ENCODE measurements at regions not wholly inside any gene's neighbourhood (a gene's known extent, or its start where the extent isn't known, plus 50 kb on each side); places are given as distances from the start of the nearest gene placed in this dataset.
"Not testable (repeated sequence)": the region's sequence is repeated elsewhere in the genome, so short reads cannot be mapped to it uniquely, and the experiment has no call there.

GRCh38 chr4:140223056-140223810 is 69.2 kb upstream of the MAML3 start:
- no peak for DNase-seq (ENCODE audit: low spot score, unreplicated experiment)
- no peaks in the 10 kb centered on the region for H3K36me3 Mint-ChIP-seq (ENCODE audit: insufficient read depth)
- H3K4me3 Mint-ChIP-seq (ENCODE audit: low read depth): no peak overlapping the region
- TF ChIP-seq CTCF (IDR thresholded peaks at IDR 0.05; ENCODE audit: unreplicated experiment): no peak
- no peaks in the 10 kb centered on the region for H3K9me3 Mint-ChIP-seq (ENCODE audit: low read depth)
- peaks cover 3% of the 10 kb centered on the region for H3K4me1 Mint-ChIP-seq (ENCODE audit: low read depth)
- no peak overlapping the region for H3K27ac Mint-ChIP-seq
- H3K27me3 Mint-ChIP-seq: peaks cover 9% of the 10 kb centered on the region

GRCh38 chr4:140222171-140222570 is 68.2 kb upstream of the MAML3 start:
- Mint-ChIP-seq H3K36me3 (ENCODE audit: insufficient read depth) (no peaks in the 10 kb centered on the region), H3K9me3 (ENCODE audit: low read depth) (no peaks in the 10 kb centered on the region), H3K4me1 (ENCODE audit: low read depth) (peaks cover 3% of the 10 kb centered on the region), H3K27ac (no peak overlapping the region), H3K27me3 (peaks cover 9% of the 10 kb centered on the region), H3K4me3 (ENCODE audit: low read depth) (no peak overlapping the region)
- TF ChIP-seq CTCF (IDR thresholded peaks at IDR 0.05; ENCODE audit: unreplicated experiment): no peak
- DNase-seq (ENCODE audit: low spot score, unreplicated experiment): no peak

- no peak for DNase-seq (ENCODE audit: low spot score, unreplicated experiment)
- H3K9me3 Mint-ChIP-seq (ENCODE audit: low read depth): no peaks in the 10 kb centered on the region
- H3K27me3 Mint-ChIP-seq: peaks cover 11% of the 10 kb centered on the region
- H3K36me3 Mint-ChIP-seq (ENCODE audit: insufficient read depth): no peaks in the 10 kb centered on the region
- H3K4me1 Mint-ChIP-seq (ENCODE audit: low read depth): peaks cover 3% of the 10 kb centered on the region
- no peak overlapping the region for H3K27ac Mint-ChIP-seq
- H3K4me3 Mint-ChIP-seq (ENCODE audit: low read depth): no peak overlapping the region
- no peak for TF ChIP-seq CTCF (IDR thresholded peaks at IDR 0.05; ENCODE audit: unreplicated experiment)
Observed at GRCh38 chr4:140220058-140220457, 66.1 kb upstream of the MAML3 start.

GRCh38 chr4:140219567-140219966 is 65.6 kb upstream of the MAML3 start:
- H3K4me3 Mint-ChIP-seq (ENCODE audit: low read depth): no peak overlapping the region
- DNase-seq (ENCODE audit: low spot score, unreplicated experiment): no peak
- peaks cover 16% of the 10 kb centered on the region for H3K27me3 Mint-ChIP-seq
- H3K4me1 Mint-ChIP-seq (ENCODE audit: low read depth): peaks cover 3% of the 10 kb centered on the region
- H3K27ac Mint-ChIP-seq: no peak overlapping the region
- no peaks in the 10 kb centered on the region for H3K9me3 Mint-ChIP-seq (ENCODE audit: low read depth)
- no peaks in the 10 kb centered on the region for H3K36me3 Mint-ChIP-seq (ENCODE audit: insufficient read depth)
- no peak for TF ChIP-seq CTCF (IDR thresholded peaks at IDR 0.05; ENCODE audit: unreplicated experiment)

GRCh38 chr4:140219070-140219469 is 65.1 kb upstream of the MAML3 start:
- H3K36me3 Mint-ChIP-seq (ENCODE audit: insufficient read depth); DNase-seq (ENCODE audit: low spot score, unreplicated experiment); H3K9me3 Mint-ChIP-seq (ENCODE audit: low read depth); H3K4me1 Mint-ChIP-seq (ENCODE audit: low read depth); H3K4me3 Mint-ChIP-seq (ENCODE audit: low read depth); H3K27ac Mint-ChIP-seq: not testable (repeated sequence)
- H3K27me3 Mint-ChIP-seq: peaks cover 20% of the 10 kb centered on the region

- no peak overlapping the region for H3K4me3 Mint-ChIP-seq (ENCODE audit: low read depth)
- H3K27me3 Mint-ChIP-seq: peaks cover 11% of the 10 kb centered on the region
- no peaks in the 10 kb centered on the region for H3K9me3 Mint-ChIP-seq (ENCODE audit: low read depth)
- peaks cover 8% of the 10 kb centered on the region for H3K4me1 Mint-ChIP-seq (ENCODE audit: low read depth)
- no peaks in the 10 kb centered on the region for H3K36me3 Mint-ChIP-seq (ENCODE audit: insufficient read depth)
- H3K27ac Mint-ChIP-seq: no peak overlapping the region
- no peak for DNase-seq (ENCODE audit: low spot score, unreplicated experiment)
- no peak for TF ChIP-seq CTCF (IDR thresholded peaks at IDR 0.05; ENCODE audit: unreplicated experiment)
Observed at GRCh38 chr4:140213749-140214148, 59.8 kb upstream of the MAML3 start.

Measured in progenitor cell of endocrine pancreas (in vitro differentiated cells).